Neuronal stem cell (in vitro differentiated cells): ENCODE measurements at regions not wholly inside any gene's neighbourhood (a gene's known extent, or its start where the extent isn't known, plus 50 kb on each side); places are given as distances from the start of the nearest gene placed in this dataset.

Source experiments
- DNase-seq: peaks from one replicate; pipeline ENCODE4 v3.0.0-alpha.2; 2013; ENCODE audit warnings: low spot score
- H2AFZ ChIP-seq: one replicate; pipeline ENCODE4 v1.6.1; 2013; ENCODE audit warnings: mild to moderate bottlenecking, low read length, inconsistent platforms
- H2AK5ac ChIP-seq: 2 replicates; pipeline ENCODE4 v1.6.1; 2013; ENCODE audit warnings: low read depth, mild to moderate bottlenecking, inconsistent platforms, low read length, moderate library complexity, mixed read lengths
- H2BK120ac ChIP-seq: 2 replicates; pipeline ENCODE4 v1.6.1; 2013; ENCODE audit warnings: low read depth, mild to moderate bottlenecking, inconsistent platforms, low read length, moderate library complexity, mixed read lengths
- H2BK12ac ChIP-seq: one replicate; pipeline ENCODE4 v1.6.1; 2013; ENCODE audit warnings: low read length, inconsistent platforms
- H2BK15ac ChIP-seq: 2 replicates; pipeline ENCODE4 v1.6.1; 2013; ENCODE audit warnings: mild to moderate bottlenecking, low read length, inconsistent platforms, mixed read lengths
- H2BK5ac ChIP-seq: one replicate; pipeline ENCODE4 v1.6.1; 2013; ENCODE audit warnings: inconsistent platforms, mild to moderate bottlenecking, low read length, moderate library complexity
- H3K14ac ChIP-seq: one replicate; pipeline ENCODE4 v1.6.1; 2013; ENCODE audit warnings: low read length, inconsistent platforms
- H3K18ac ChIP-seq: 2 replicates; pipeline ENCODE4 v1.6.1; 2013; ENCODE audit warnings: low read length, inconsistent platforms
- H3K23ac ChIP-seq: 2 replicates; pipeline ENCODE4 v1.6.1; 2013; ENCODE audit warnings: low read depth, mild to moderate bottlenecking, mixed read lengths, low read length, inconsistent platforms; ENCODE audit not compliant: poor library complexity
- H3K27ac ChIP-seq: replicated peaks from 3 replicates; pipeline ENCODE4 v1.5.1; 2013; ENCODE audit warnings: low read length, inconsistent platforms
- H3K27me3 ChIP-seq, 3 experiments: 2 replicates each; pipeline ENCODE4 v1.6.1; 2013; ENCODE audit warnings: low read length in 3 of 3, mild to moderate bottlenecking in 2 of 3, inconsistent platforms in 1 of 3, low read depth in 1 of 3, mixed read lengths in 1 of 3, moderate library complexity in 1 of 3; ENCODE audit not compliant: control insufficient read depth in 3 of 3, insufficient read depth in 3 of 3
- H3K36me3 ChIP-seq, 2 donors: replicated peaks in 1 of 2; 2 replicates each; pipeline ENCODE4 v1.6.1; 2013; ENCODE audit warnings: low read length in 2 of 2; ENCODE audit not compliant: control insufficient read depth in 2 of 2, insufficient read depth in 2 of 2
- H3K4ac ChIP-seq: 2 replicates; pipeline ENCODE4 v1.6.1; 2013; ENCODE audit warnings: inconsistent platforms, mild to moderate bottlenecking, low read length, moderate library complexity
- H3K4me1 ChIP-seq, 2 donors: 1 replicate in 1 of 2; 2 replicates in 1 of 2; pipeline ENCODE4 v1.6.1; 2013; ENCODE audit warnings: low read length in 2 of 2, low read depth in 1 of 2; ENCODE audit not compliant: control insufficient read depth in 2 of 2, insufficient read depth in 1 of 2
- H3K4me2 ChIP-seq: one replicate; pipeline ENCODE4 v1.6.1; 2013; ENCODE audit warnings: mild to moderate bottlenecking, low read length, inconsistent platforms; ENCODE audit not compliant: insufficient read depth, poor library complexity, severe bottlenecking
- H3K4me3 ChIP-seq, 2 donors: 2 replicates each; pipeline ENCODE4 v1.5.1; 2013; ENCODE audit warnings: low read length in 2 of 2, mild to moderate bottlenecking in 2 of 2, inconsistent platforms in 1 of 2, moderate library complexity in 1 of 2
- H3K79me1 ChIP-seq: one replicate; pipeline ENCODE4 v1.6.1; 2013; ENCODE audit warnings: low read depth, mild to moderate bottlenecking, inconsistent platforms, low read length, moderate library complexity
- H3K9ac ChIP-seq: one replicate; pipeline ENCODE4 v1.6.1; 2013; ENCODE audit warnings: mild to moderate bottlenecking, low read depth, low read length, inconsistent platforms; ENCODE audit not compliant: poor library complexity
- H3K9me3 ChIP-seq, 2 donors: replicated peaks in 1 of 2; 2 replicates each; pipeline versions ENCODE3 to v1.6.1; 2013; ENCODE audit warnings: low read length in 2 of 2, mild to moderate bottlenecking in 2 of 2, inconsistent platforms in 1 of 2, low read depth in 1 of 2, mixed read lengths in 1 of 2, moderate library complexity in 1 of 2; ENCODE audit not compliant: control insufficient read depth in 2 of 2, insufficient read depth in 1 of 2
- H4K8ac ChIP-seq: one replicate; pipeline ENCODE4 v1.6.1; 2013; ENCODE audit warnings: low read depth, mild to moderate bottlenecking, inconsistent platforms, low read length, moderate library complexity
- H4K91ac ChIP-seq: one replicate; pipeline ENCODE4 v1.6.1; 2013; ENCODE audit warnings: low read length, low read depth, mild to moderate bottlenecking, inconsistent platforms; ENCODE audit not compliant: poor library complexity
- whole genome bisulfite sequencing, 2 donors: extraction: QIAGEN DNeasy Blood & Tissue Kit; methylation state at CpG; one replicate each; pipeline ENCODE4 v1.1.7; 2013; ENCODE audit warnings: missing lambda C conversion rate in 2 of 2, mixed read lengths in 1 of 2; ENCODE audit not compliant: insufficient read length in 2 of 2, insufficient replicate concordance in 1 of 2; ENCODE audit errors: extremely low coverage in 2 of 2; 5-methylcytosine and 5-hydroxymethylcytosine counted together

- Histone ChIP-seq H3K9ac (no peak overlapping the region), H3K18ac (no peak overlapping the region), H3K27me3 (no peaks in the 10 kb centered on the region), H3K23ac (no peak overlapping the region), H2BK15ac (no peak overlapping the region), H3K4me3 (no peak overlapping the region), H2AK5ac (no peak overlapping the region), H3K4ac (no peak overlapping the region), H3K4me2 (no peak overlapping the region), H4K8ac (no peak overlapping the region), H3K36me3 (no peaks in the 10 kb centered on the region), H3K4me1 (no peaks in the 10 kb centered on the region), H2BK120ac (no peak overlapping the region), H3K9me3 (no peaks in the 10 kb centered on the region), H3K79me1 (no peaks in the 10 kb centered on the region), H3K27ac (no peak overlapping the region), H2BK12ac (no peak overlapping the region), H3K14ac (no peak overlapping the region), H4K91ac (no peak overlapping the region), H2AFZ (no peak overlapping the region), H2BK5ac (no peak overlapping the region)
- WGBS, 2 donors, result no CpG with 5 or more reads among the region's 1 CpG
- no peak for DNase-seq
Measured at GRCh38 chr6:104537872-104538271, 321.8 kb downstream of the HACE1 start.

GRCh38 chr6:104537180-104537579 lies 322.5 kb downstream of the HACE1 start:
- Histone ChIP-seq H4K8ac (no peak overlapping the region), H3K9ac (no peak overlapping the region), H3K4me2 (no peak overlapping the region), H2AFZ (no peak overlapping the region), H2BK12ac (no peak overlapping the region), H3K27ac (no peak overlapping the region), H2BK15ac (no peak overlapping the region), H2AK5ac (no peak overlapping the region), H3K36me3 (no peaks in the 10 kb centered on the region), H3K9me3 (no peaks in the 10 kb centered on the region), H3K14ac (no peak overlapping the region), H3K4ac (no peak overlapping the region), H3K18ac (no peak overlapping the region), H2BK120ac (no peak overlapping the region), H2BK5ac (no peak overlapping the region), H3K27me3 (no peaks in the 10 kb centered on the region), H3K23ac (no peak overlapping the region), H3K4me1 (no peaks in the 10 kb centered on the region), H3K4me3 (no peak overlapping the region), H3K79me1 (no peaks in the 10 kb centered on the region), H4K91ac (no peak overlapping the region)
- DNase-seq, result no peak
- WGBS, 2 donors, result no CpG with 5 or more reads among the region's 1 CpG

GRCh38 chr6:104532462-104532861 lies 327.3 kb downstream of the HACE1 start:
- no peak overlapping the region for H3K4me2 ChIP-seq
- no CpG with 5 or more reads among the region's 3 CpGs for WGBS, 2 donors
- H4K8ac ChIP-seq, result no peak overlapping the region
- no peak overlapping the region for H2BK15ac ChIP-seq
- DNase-seq, result no peak
- no peak overlapping the region for H2BK12ac ChIP-seq
- H3K4ac ChIP-seq, result no peak overlapping the region
- H2AK5ac ChIP-seq, result no peak overlapping the region
- no peak overlapping the region for H4K91ac ChIP-seq
- H3K4me1 ChIP-seq, result no peaks in the 10 kb centered on the region
- H3K36me3 ChIP-seq, result no peaks in the 10 kb centered on the region
- H2AFZ ChIP-seq, result no peak overlapping the region
- no peak overlapping the region for H3K18ac ChIP-seq
- no peak overlapping the region for H2BK5ac ChIP-seq
- no peak overlapping the region for H3K23ac ChIP-seq
- H3K4me3 ChIP-seq, result no peak overlapping the region
- H3K14ac ChIP-seq, result no peak overlapping the region
- H3K27ac ChIP-seq, result no peak overlapping the region
- H3K27me3 ChIP-seq, result no peaks in the 10 kb centered on the region
- no peaks in the 10 kb centered on the region for H3K79me1 ChIP-seq
- H2BK120ac ChIP-seq, result no peak overlapping the region
- no peaks in the 10 kb centered on the region for H3K9me3 ChIP-seq
- H3K9ac ChIP-seq, result no peak overlapping the region

- no peak overlapping the region for H3K9ac ChIP-seq
- no peaks in the 10 kb centered on the region for H3K27me3 ChIP-seq
- H3K4me2 ChIP-seq, result no peak overlapping the region
- WGBS, 2 donors, result no CpG with 5 or more reads among the region's 1 CpG
- H3K9me3 ChIP-seq, result no peaks in the 10 kb centered on the region
- no peak overlapping the region for H3K4me3 ChIP-seq
- no peaks in the 10 kb centered on the region for H3K36me3 ChIP-seq
- DNase-seq, result no peak
- H3K4me1 ChIP-seq, result no peaks in the 10 kb centered on the region
- H3K18ac ChIP-seq, result no peak overlapping the region
- no peak overlapping the region for H2AFZ ChIP-seq
- H4K91ac ChIP-seq, result no peak overlapping the region
- no peak overlapping the region for H2BK5ac ChIP-seq
- no peak overlapping the region for H3K14ac ChIP-seq
- no peak overlapping the region for H3K27ac ChIP-seq
- no peak overlapping the region for H2BK120ac ChIP-seq
- no peak overlapping the region for H2AK5ac ChIP-seq
- no peak overlapping the region for H4K8ac ChIP-seq
- H2BK12ac ChIP-seq, result no peak overlapping the region
- H3K79me1 ChIP-seq, result no peaks in the 10 kb centered on the region
- no peak overlapping the region for H2BK15ac ChIP-seq
- H3K23ac ChIP-seq, result no peak overlapping the region
- H3K4ac ChIP-seq, result no peak overlapping the region
Measured at GRCh38 chr6:104531646-104532045, 328.1 kb downstream of the HACE1 start.
